ENCODE measurements at regions not wholly inside any gene's neighbourhood (a gene's known extent, or its start where the extent isn't known, plus 50 kb on each side); places are given as distances from the start of the nearest gene placed in this dataset.

GRCh38 chr3:53944028-53944427 lies 52.4 kb upstream of the SELENOK start:
- no peak for DNase-seq

GRCh38 chr3:53941950-53942349 lies 50.3 kb upstream of the SELENOK start:
- no peak for DNase-seq
